ENCODE measurements at regions not wholly inside any gene's neighbourhood (a gene's known extent, or its start where the extent isn't known, plus 50 kb on each side); places are given as distances from the start of the nearest gene placed in this dataset.

- no peak for TF ChIP-seq CHD2 (IDR thresholded peaks at IDR 0.05; ENCODE audit: low read length)
- TF ChIP-seq EP300 (IDR thresholded peaks at IDR 0.05; ENCODE audit: borderline replicate concordance in 1 of 2, low read depth in 2 of 2, low read length in 2 of 2), result no peak
- TF ChIP-seq PHF8 (conservative IDR thresholded peaks at IDR 0.05; ENCODE audit: low read depth, low read length), result no peak
- no peak for TF ChIP-seq ATF3 (IDR thresholded peaks at IDR 0.05; ENCODE audit: insufficient read depth, low read depth, low read length)
- TF ChIP-seq POU5F1 (IDR thresholded peaks at IDR 0.05; ENCODE audit: low read depth, low read length), result no peak
- TF ChIP-seq RAD21 (IDR thresholded peaks at IDR 0.05 in 1 of 2, conservative IDR thresholded peaks at IDR 0.05 in 1 of 2; ENCODE audit: low read depth in 2 of 2, low read length in 2 of 2), result no peak
- TF ChIP-seq NANOG (IDR thresholded peaks at IDR 0.05; ENCODE audit: insufficient read depth, low read depth, low read length, poor library complexity, severe bottlenecking), result no peak
- TF ChIP-seq USF2 (IDR thresholded peaks at IDR 0.05; ENCODE audit: low read length), result no peak
- TF ChIP-seq MAX (IDR thresholded peaks at IDR 0.05), result no peak
Observed at GRCh38 chrX:124829930-124830329, 483.6 kb downstream of the SH2D1A start.

All from H1 (cell line).